DOHH2 (cell line): ENCODE measurements at regions not wholly inside any gene's neighbourhood (a gene's known extent, or its start where the extent isn't known, plus 50 kb on each side); places are given as distances from the start of the nearest gene placed in this dataset.

ENCODE experiments used
- H3F3A ChIP-seq: fragments of 200-600 bp; sonication (generic), shearing (Covaris generic); 2 replicates; pipeline ENCODE4 v1.6.0; 2016; ENCODE audit warnings: antibody characterized with exemption, mild to moderate bottlenecking; ENCODE audit not compliant: control insufficient read depth, insufficient read depth
- H3K27ac ChIP-seq: fragments of 200-600 bp; sonication (generic); 2 replicates; pipeline ENCODE4 v1.5.1; 2014; ENCODE audit warnings: low read depth, mild to moderate bottlenecking, low read length, moderate library complexity
- H3K27me3 ChIP-seq: fragments of 200-600 bp; sonication (generic); 2 replicates; pipeline ENCODE4 v1.6.1; 2014; ENCODE audit warnings: mild to moderate bottlenecking, low read length, mixed read lengths; ENCODE audit not compliant: control insufficient read depth
- H3K36me3 ChIP-seq: fragments of 200-600 bp; sonication (generic); 2 replicates; pipeline ENCODE4 v1.6.1; 2014; ENCODE audit warnings: mild to moderate bottlenecking, low read length, moderate library complexity, mixed read lengths; ENCODE audit not compliant: control insufficient read depth
- H3K4me1 ChIP-seq: fragments of 200-600 bp; sonication (generic); 2 replicates; pipeline ENCODE4 v1.6.1; 2014; ENCODE audit warnings: mild to moderate bottlenecking, low read length, mixed read lengths; ENCODE audit not compliant: control insufficient read depth
- H3K4me2 ChIP-seq: fragments of 200-600 bp; sonication (generic); 2 replicates; pipeline ENCODE4 v1.6.0; 2014; ENCODE audit warnings: mild to moderate bottlenecking, low read length, moderate library complexity
- H3K4me3 ChIP-seq: fragments of 200-600 bp; sonication (generic); 2 replicates; pipeline ENCODE4 v1.5.1; 2014; ENCODE audit warnings: mild to moderate bottlenecking, low read length, mixed read lengths
- H3K79me2 ChIP-seq: fragments of 200-600 bp; sonication (generic); 2 replicates; pipeline ENCODE4 v1.6.1; 2014; ENCODE audit warnings: mild to moderate bottlenecking, low read length, mixed read lengths; ENCODE audit not compliant: control insufficient read depth
- H3K9me2 ChIP-seq: fragments of 200-600 bp; sonication (generic); replicated peaks from 2 replicates; pipeline ENCODE4 v1.6.1; 2014; ENCODE audit warnings: mild to moderate bottlenecking, low read length, mixed read lengths; ENCODE audit not compliant: control insufficient read depth
- H3K9me3 ChIP-seq: fragments of 200-600 bp; sonication (generic); 2 replicates; pipeline ENCODE4 v1.6.1; 2014; ENCODE audit warnings: antibody characterized with exemption, low read length, mixed read lengths; ENCODE audit not compliant: control insufficient read depth, insufficient read depth
- H4K20me1 ChIP-seq: fragments of 200-600 bp; sonication (generic); 2 replicates; pipeline ENCODE4 v1.6.0; 2014; ENCODE audit warnings: low read depth, mild to moderate bottlenecking, antibody characterized with exemption, low read length, moderate library complexity; ENCODE audit not compliant: control insufficient read depth, insufficient read depth
- EZH2phosphoT487 ChIP-seq: fragments of 200-600 bp; sonication (generic); IDR thresholded peaks from 2 replicates; pipeline ENCODE4 v1.6.1; 2017; ENCODE audit warnings: borderline replicate concordance, mild to moderate bottlenecking, antibody characterized with exemption, low read length, moderate library complexity, mixed read lengths
- TF ChIP-seq, protein P1 (sequence below): fragments of 200-600 bp; sonication (generic); IDR thresholded peaks from one replicate; pipeline ENCODE4 v1.5.1; 2014; ENCODE audit warnings: antibody characterized with exemption, mild to moderate bottlenecking, low read depth, low read length; ENCODE audit not compliant: poor library complexity, severe bottlenecking

DNA sequence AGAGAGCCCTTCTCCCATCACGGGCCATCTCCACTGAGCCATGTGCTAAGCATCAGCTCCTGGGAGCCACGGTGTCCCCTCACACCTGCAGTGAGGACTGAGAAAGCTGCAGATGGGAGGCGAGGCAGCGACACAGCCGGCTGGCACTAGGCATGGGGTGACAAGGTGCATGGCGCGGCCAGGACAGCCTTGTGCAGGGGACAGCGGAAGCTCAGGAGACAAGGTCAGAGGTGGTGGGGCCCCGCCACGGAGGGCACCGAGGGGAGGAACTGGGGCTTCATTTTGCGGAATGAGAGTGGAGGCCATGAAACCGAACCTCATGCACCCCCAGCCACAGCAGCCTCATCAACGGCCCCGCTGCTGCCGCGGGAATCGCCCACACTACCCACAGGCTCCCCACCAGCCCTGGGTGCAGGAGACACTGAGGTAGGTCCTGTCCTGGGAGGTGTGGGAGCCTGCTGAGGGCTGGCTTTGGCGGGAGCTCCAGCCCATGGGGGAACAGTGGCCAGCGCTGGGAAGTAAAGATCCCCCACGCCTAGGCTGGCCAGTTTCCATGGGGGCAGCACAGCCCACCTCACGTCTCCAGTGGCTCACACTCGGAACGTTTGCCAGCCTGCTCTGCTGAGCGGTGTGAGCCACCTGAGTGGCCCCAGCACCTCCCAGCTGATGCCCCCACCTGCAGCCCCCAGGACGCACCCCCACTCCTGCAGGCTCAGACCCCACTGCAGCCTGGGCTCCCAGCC is 71.2 kb upstream of the INSIG1 start:
- Histone ChIP-seq H3K4me2 (no peak overlapping the region), H3K27ac (no peak overlapping the region), H4K20me1 (no peaks in the 10 kb centered on the region), H3K4me1 (no peaks in the 10 kb centered on the region), H3K9me2 (no peaks in the 10 kb centered on the region), H3F3A (no peaks in the 10 kb centered on the region), H3K27me3 (no peaks in the 10 kb centered on the region), H3K79me2 (no peaks in the 10 kb centered on the region), H3K36me3 (no peaks in the 10 kb centered on the region), H3K4me3 (no peak overlapping the region), H3K9me3 (no peaks in the 10 kb centered on the region)
- no peak for TF ChIP-seq EZH2phosphoT487
- TF ChIP-seq, protein P1, sequence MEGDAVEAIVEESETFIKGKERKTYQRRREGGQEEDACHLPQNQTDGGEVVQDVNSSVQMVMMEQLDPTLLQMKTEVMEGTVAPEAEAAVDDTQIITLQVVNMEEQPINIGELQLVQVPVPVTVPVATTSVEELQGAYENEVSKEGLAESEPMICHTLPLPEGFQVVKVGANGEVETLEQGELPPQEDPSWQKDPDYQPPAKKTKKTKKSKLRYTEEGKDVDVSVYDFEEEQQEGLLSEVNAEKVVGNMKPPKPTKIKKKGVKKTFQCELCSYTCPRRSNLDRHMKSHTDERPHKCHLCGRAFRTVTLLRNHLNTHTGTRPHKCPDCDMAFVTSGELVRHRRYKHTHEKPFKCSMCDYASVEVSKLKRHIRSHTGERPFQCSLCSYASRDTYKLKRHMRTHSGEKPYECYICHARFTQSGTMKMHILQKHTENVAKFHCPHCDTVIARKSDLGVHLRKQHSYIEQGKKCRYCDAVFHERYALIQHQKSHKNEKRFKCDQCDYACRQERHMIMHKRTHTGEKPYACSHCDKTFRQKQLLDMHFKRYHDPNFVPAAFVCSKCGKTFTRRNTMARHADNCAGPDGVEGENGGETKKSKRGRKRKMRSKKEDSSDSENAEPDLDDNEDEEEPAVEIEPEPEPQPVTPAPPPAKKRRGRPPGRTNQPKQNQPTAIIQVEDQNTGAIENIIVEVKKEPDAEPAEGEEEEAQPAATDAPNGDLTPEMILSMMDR = no peak

DNA sequence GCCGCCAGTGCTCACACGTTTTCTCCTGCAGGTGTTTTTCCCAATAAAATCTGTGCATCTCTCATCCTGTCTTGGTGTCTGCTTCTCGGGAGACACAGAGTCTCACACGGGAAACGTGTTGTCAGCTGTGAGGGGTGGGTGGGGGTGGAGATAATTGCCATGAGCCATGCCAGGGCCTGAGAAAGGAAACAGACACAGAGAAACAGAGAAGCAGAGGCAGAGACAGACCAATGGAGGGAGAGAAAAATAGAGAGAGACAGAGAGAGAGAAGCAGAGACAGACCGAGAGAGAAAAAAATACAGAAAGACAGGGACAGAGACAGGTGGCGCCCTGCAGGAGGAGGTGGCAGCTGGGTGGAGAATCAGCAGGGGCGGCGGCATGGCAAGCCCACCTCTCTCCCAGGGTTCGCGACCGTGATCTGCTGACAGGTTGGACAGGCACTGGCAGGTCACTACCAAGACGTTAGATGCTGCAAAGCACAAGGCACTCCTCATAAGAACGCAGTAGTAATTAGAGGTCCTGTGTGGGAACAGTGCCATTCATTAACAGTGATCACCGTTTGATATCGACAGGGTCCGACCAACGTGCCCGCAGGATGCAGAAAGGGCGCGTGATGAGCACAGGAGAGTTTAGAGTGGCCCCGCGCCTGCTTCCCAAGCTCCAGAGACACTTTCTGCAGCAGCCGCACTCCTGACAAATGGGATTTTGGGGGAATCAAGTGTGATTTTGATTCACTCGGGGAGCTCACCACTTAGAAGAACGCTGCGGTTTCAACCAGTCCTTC is 70.5 kb upstream of the INSIG1 start:
- Histone ChIP-seq H3F3A (no peaks in the 10 kb centered on the region), H3K4me1 (no peaks in the 10 kb centered on the region), H4K20me1 (no peaks in the 10 kb centered on the region), H3K79me2 (no peaks in the 10 kb centered on the region), H3K4me2 (no peak overlapping the region), H3K36me3 (no peaks in the 10 kb centered on the region), H3K9me3 (no peaks in the 10 kb centered on the region), H3K4me3 (no peak overlapping the region), H3K27ac (no peak overlapping the region), H3K9me2 (no peaks in the 10 kb centered on the region), H3K27me3 (no peaks in the 10 kb centered on the region)
- TF ChIP-seq EZH2phosphoT487 = no peak
- TF ChIP-seq, protein P1 = no peak

DNA sequence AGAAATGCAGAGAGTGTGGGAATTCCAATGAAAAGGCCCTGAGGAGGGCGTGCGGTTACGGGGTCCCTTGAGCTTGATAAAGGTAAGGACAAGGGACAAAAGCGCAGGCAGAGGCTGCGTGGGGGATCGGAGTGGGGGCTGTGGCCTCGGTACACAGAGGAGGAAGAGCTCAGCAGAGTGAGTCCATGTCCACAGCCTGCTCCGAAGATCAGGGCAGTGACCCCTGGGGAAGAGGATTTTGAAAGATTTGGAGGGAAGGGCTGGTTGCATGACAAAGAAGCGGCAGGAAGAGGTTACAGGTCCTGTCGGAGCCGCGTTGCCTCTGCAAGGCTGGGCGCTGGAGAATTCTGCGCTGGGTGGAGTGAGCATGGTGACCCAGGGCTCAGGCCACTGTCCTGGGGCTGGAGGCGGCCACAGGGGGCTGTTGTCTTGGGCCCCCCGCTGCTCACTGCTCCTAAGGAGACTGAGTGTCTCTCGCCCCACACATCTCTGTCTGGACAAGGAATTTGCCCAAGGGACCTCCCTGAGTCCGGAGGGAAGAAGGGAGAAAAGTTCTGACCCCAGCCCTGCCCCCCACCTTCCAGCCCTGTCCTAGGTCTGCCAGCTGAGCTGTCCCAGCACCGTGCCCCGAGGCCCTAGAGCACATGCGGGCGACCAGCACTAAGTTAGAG is 69.8 kb upstream of the INSIG1 start:
- Histone ChIP-seq H3K36me3 (no peaks in the 10 kb centered on the region), H3K79me2 (no peaks in the 10 kb centered on the region), H3K9me3 (no peaks in the 10 kb centered on the region), H3F3A (no peaks in the 10 kb centered on the region), H4K20me1 (no peaks in the 10 kb centered on the region), H3K9me2 (no peaks in the 10 kb centered on the region), H3K4me1 (no peaks in the 10 kb centered on the region), H3K4me2 (no peak overlapping the region), H3K27me3 (no peaks in the 10 kb centered on the region), H3K27ac (no peak overlapping the region), H3K4me3 (no peak overlapping the region)
- TF ChIP-seq, protein P1 = no peak
- TF ChIP-seq EZH2phosphoT487 = no peak
